Keratinocyte (primary cell): ENCODE measurements at regions not wholly inside any gene's neighbourhood (a gene's known extent, or its start where the extent isn't known, plus 50 kb on each side); places are given as distances from the start of the nearest gene placed in this dataset.

ENCODE experiments used
- CTCF ChIP-seq, 3 experiments: IDR thresholded peaks in 1 of 3; conservative IDR thresholded peaks in 1 of 3; optimal IDR thresholded peaks in 1 of 3; 2 replicates in 2 of 3; 3 replicates in 1 of 3; pipeline versions ENCODE3 to v1.5.1; 2011; ENCODE audit warnings: low read length in 3 of 3, mild to moderate bottlenecking in 3 of 3, moderate library complexity in 2 of 3, control low read depth in 1 of 3, inconsistent platforms in 1 of 3; ENCODE audit not compliant: insufficient read depth in 2 of 3; ENCODE audit errors: extremely low read depth in 1 of 3
- EZH2 ChIP-seq: IDR thresholded peaks from one replicate; pipeline ENCODE4 v1.6.1; 2012; ENCODE audit warnings: inconsistent platforms, mild to moderate bottlenecking, low read length, moderate library complexity

DNA sequence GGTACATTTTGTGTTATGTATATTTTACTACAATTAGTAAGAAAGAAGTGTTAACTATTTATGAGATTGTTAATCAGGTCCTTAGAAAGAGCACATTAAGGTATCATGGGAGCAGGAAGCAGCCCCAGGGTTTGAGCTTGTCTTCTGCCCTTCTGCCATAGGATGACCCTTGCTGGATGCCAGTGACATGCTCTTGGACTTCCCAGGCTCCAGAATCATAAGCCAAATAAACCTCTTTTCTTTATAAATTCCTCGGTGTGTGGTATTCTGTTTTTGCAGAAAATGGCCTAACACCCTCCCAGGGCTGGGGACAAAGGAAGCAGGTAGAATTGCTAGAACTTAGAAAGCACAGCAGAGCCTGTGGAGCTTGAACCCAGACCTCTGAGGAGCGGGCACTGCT is 164.7 kb downstream of the VRK1 start:
- TF ChIP-seq CTCF (optimal IDR thresholded peaks at IDR 0.05 in 1 of 3, IDR thresholded peaks at IDR 0.05 in 1 of 3, conservative IDR thresholded peaks at IDR 0.05 in 1 of 3; ENCODE audit: extremely low read depth in 1 of 3, insufficient read depth in 2 of 3, low read length in 3 of 3) = no peak
- TF ChIP-seq EZH2 = no peak
